ENCODE measurements at regions not wholly inside any gene's neighbourhood (a gene's known extent, or its start where the extent isn't known, plus 50 kb on each side); places are given as distances from the start of the nearest gene placed in this dataset.
A peak's percentile ranks its signal among the peaks of the same experiment; 100 is the strongest.

GRCh38 chr2:204177251-204177976 lies 240.9 kb downstream of the ICOS start:
- Histone ChIP-seq H4K20me1 (ENCODE audit: control insufficient read depth, extremely low read depth, insufficient read depth, low read length) (no peaks in the 10 kb centered on the region), H3K79me2 (ENCODE audit: control insufficient read depth, insufficient read depth, low read length) (no peaks in the 10 kb centered on the region), H3K9ac (ENCODE audit: insufficient read depth, low read length) (no peak overlapping the region), H3K4me2 (ENCODE audit: extremely low read depth, insufficient read depth, low read length) (no peak overlapping the region), H3K4me1 (ENCODE audit: control insufficient read depth, extremely low read depth, insufficient read depth, low read length) (no peaks in the 10 kb centered on the region), H2AFZ (ENCODE audit: low read length) (no peak overlapping the region), H3K4me3 (replicated peaks in 1 of 4; ENCODE audit: control extremely low read depth in 1 of 4, insufficient read depth in 1 of 4, low read depth in 3 of 4, low read length in 4 of 4) (no peak overlapping the region), H3K27ac (ENCODE audit: insufficient read depth, low read length) (no peak overlapping the region), H3K9me3 (ENCODE audit: control insufficient read depth, insufficient read depth, low read depth, low read length) (no peaks in the 10 kb centered on the region), H3K36me3 (ENCODE audit: control insufficient read depth, insufficient read depth, low read length) (no peaks in the 10 kb centered on the region), H3K27me3 (ENCODE audit: control insufficient read depth, insufficient read depth, low read length) (no peaks in the 10 kb centered on the region)
- no peak for TF ChIP-seq EZH2 (IDR thresholded peaks at IDR 0.05; ENCODE audit: low read length, missing control alignments)
- TF ChIP-seq CTCF (conservative IDR thresholded peaks at IDR 0.05 in 1 of 2, IDR thresholded peaks at IDR 0.05 in 1 of 2; ENCODE audit: low read depth in 1 of 2, low read length in 2 of 2): no peak
- no peak for DNase-seq (ENCODE audit: low read depth in 2 of 2)

GRCh38 chr2:204177977-204178522 lies 241.5 kb downstream of the ICOS start:
- no peaks in the 10 kb centered on the region for H3K79me2 ChIP-seq (ENCODE audit: control insufficient read depth, insufficient read depth, low read length)
- H3K9me3 ChIP-seq (ENCODE audit: control insufficient read depth, insufficient read depth, low read depth, low read length): no peaks in the 10 kb centered on the region
- no peak overlapping the region for H3K9ac ChIP-seq (ENCODE audit: insufficient read depth, low read length)
- H3K36me3 ChIP-seq (ENCODE audit: control insufficient read depth, insufficient read depth, low read length): no peaks in the 10 kb centered on the region
- H4K20me1 ChIP-seq (ENCODE audit: control insufficient read depth, extremely low read depth, insufficient read depth, low read length): no peaks in the 10 kb centered on the region
- peak in 1 of 2 donors; percentile 9 for DNase-seq (ENCODE audit: low read depth in 2 of 2)
- no peaks in the 10 kb centered on the region for H3K4me1 ChIP-seq (ENCODE audit: control insufficient read depth, extremely low read depth, insufficient read depth, low read length)
- H3K4me2 ChIP-seq (ENCODE audit: extremely low read depth, insufficient read depth, low read length): no peak overlapping the region
- H3K27ac ChIP-seq (ENCODE audit: insufficient read depth, low read length): no peak overlapping the region
- TF ChIP-seq EZH2 (IDR thresholded peaks at IDR 0.05; ENCODE audit: low read length, missing control alignments): no peak
- peak; percentile 41 to 49 for TF ChIP-seq CTCF (conservative IDR thresholded peaks at IDR 0.05 in 1 of 2, IDR thresholded peaks at IDR 0.05 in 1 of 2; ENCODE audit: low read depth in 1 of 2, low read length in 2 of 2)
- no peak overlapping the region for H2AFZ ChIP-seq (ENCODE audit: low read length)
- H3K4me3 ChIP-seq (replicated peaks in 1 of 4; ENCODE audit: control extremely low read depth in 1 of 4, insufficient read depth in 1 of 4, low read depth in 3 of 4, low read length in 4 of 4): no peak overlapping the region
- H3K27me3 ChIP-seq (ENCODE audit: control insufficient read depth, insufficient read depth, low read length): no peaks in the 10 kb centered on the region

- Histone ChIP-seq H3K79me2 (ENCODE audit: control insufficient read depth, insufficient read depth, low read length) (no peaks in the 10 kb centered on the region), H3K4me2 (ENCODE audit: extremely low read depth, insufficient read depth, low read length) (no peak overlapping the region), H3K27ac (ENCODE audit: insufficient read depth, low read length) (no peak overlapping the region), H3K9ac (ENCODE audit: insufficient read depth, low read length) (no peak overlapping the region), H3K4me1 (ENCODE audit: control insufficient read depth, extremely low read depth, insufficient read depth, low read length) (no peaks in the 10 kb centered on the region), H3K27me3 (ENCODE audit: control insufficient read depth, insufficient read depth, low read length) (no peaks in the 10 kb centered on the region), H2AFZ (ENCODE audit: low read length) (no peak overlapping the region), H3K4me3 (replicated peaks in 1 of 4; ENCODE audit: control extremely low read depth in 1 of 4, insufficient read depth in 1 of 4, low read depth in 3 of 4, low read length in 4 of 4) (no peak overlapping the region), H3K9me3 (ENCODE audit: control insufficient read depth, insufficient read depth, low read depth, low read length) (no peaks in the 10 kb centered on the region), H4K20me1 (ENCODE audit: control insufficient read depth, extremely low read depth, insufficient read depth, low read length) (no peaks in the 10 kb centered on the region), H3K36me3 (ENCODE audit: control insufficient read depth, insufficient read depth, low read length) (no peaks in the 10 kb centered on the region)
- TF ChIP-seq EZH2 (IDR thresholded peaks at IDR 0.05; ENCODE audit: low read length, missing control alignments) (no peak), CTCF (conservative IDR thresholded peaks at IDR 0.05 in 1 of 2, IDR thresholded peaks at IDR 0.05 in 1 of 2; ENCODE audit: low read depth in 1 of 2, low read length in 2 of 2) (no peak)
- DNase-seq (ENCODE audit: low read depth in 2 of 2): no peak
Observed at GRCh38 chr2:204180649-204181048, 244.1 kb downstream of the ICOS start.
